Peyer's patch (tissue), 4 donors: ENCODE measurements at regions not wholly inside any gene's neighbourhood (a gene's known extent, or its start where the extent isn't known, plus 50 kb on each side); places are given as distances from the start of the nearest gene placed in this dataset.

ENCODE experiments used
- CTCF ChIP-seq, 6 experiments: fragments of 450-650 bp in 4 of 6; fragments of 200-600 bp in 2 of 6; sonication (generic) in 1 of 6; IDR thresholded peaks; one replicate each; pipeline ENCODE4 v1.5.1; 2017 to 2019; ENCODE audit warnings: antibody characterized with exemption in 6 of 6, mild to moderate bottlenecking in 3 of 6, moderate library complexity in 1 of 6
- POLR2A ChIP-seq, 2 donors: fragments of 450-650 bp; IDR thresholded peaks; one replicate each; pipeline ENCODE4 v1.5.1; 2017; ENCODE audit warnings: antibody characterized with exemption in 2 of 2, mild to moderate bottlenecking in 2 of 2, moderate library complexity in 2 of 2

DNA sequence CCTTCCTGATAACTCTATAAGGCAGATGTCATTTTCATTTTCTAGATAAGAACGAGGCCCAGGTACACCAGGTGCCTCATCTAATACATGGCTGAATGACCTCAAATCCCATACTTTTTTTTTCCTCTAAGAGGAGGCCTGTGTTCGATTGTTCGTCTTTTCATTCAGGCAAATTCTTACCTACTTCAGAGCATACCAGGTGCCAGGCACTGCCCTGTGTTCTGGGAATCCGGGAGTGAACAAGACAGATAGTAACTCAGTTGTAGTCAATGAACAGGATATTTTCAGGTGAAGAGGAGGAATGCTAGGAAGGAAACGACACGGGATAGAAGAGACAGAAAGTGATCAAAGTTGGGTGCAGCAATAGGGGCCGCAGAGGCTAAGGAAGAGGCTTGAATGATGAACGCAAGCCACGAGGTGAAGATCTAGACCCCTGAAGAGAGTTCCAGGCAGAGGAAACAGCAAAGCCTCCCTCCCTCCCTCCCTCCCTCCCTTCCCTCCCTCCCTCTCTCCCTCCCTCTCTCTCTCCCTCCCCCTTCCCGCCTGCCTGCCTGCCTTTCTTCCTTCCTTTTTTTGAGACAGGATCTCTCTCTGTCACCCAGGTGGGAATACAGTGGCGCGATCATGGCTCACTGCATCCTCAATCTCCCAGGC, 150.1 kb upstream of the ZNF217 start:
- TF ChIP-seq CTCF (IDR thresholded peaks at IDR 0.05), result no peak
- no peak for TF ChIP-seq POLR2A (IDR thresholded peaks at IDR 0.05)
